Right lung (tissue), 2 donors: ENCODE measurements at regions not wholly inside any gene's neighbourhood (a gene's known extent, or its start where the extent isn't known, plus 50 kb on each side); places are given as distances from the start of the nearest gene placed in this dataset.
"Not testable (repeated sequence)": the region's sequence is repeated elsewhere in the genome, so short reads cannot be mapped to it uniquely, and the experiment has no call there.

Experiments used
- DNase-seq, 2 donors: peaks; one replicate each; pipeline ENCODE4 v3.0.0-alpha.2; 2013

- DNase-seq = no peak
Measured at GRCh38 chr9:87781331-87781730, 55.4 kb downstream of the CTSL start.

DNA sequence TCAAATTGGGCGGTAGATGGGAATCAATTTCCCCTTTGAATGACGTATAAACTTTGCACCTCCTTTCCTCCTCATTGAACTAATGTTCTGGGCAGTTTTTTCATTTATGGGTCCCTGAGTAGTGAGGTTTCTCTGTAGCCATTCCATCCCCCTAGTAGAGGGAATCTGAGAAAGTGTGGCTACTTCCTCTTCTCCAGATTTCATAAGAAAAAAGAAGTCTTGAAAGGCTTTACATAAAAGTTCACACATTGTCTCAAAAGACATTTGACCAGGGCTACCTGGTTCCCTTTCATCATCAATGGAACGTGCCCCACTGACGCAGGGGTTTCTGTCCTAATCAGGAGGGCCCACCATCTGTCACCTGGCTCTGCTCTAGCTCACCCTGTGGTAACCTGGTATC lies 57.3 kb downstream of the CTSL start:
- no peak for DNase-seq

DNA sequence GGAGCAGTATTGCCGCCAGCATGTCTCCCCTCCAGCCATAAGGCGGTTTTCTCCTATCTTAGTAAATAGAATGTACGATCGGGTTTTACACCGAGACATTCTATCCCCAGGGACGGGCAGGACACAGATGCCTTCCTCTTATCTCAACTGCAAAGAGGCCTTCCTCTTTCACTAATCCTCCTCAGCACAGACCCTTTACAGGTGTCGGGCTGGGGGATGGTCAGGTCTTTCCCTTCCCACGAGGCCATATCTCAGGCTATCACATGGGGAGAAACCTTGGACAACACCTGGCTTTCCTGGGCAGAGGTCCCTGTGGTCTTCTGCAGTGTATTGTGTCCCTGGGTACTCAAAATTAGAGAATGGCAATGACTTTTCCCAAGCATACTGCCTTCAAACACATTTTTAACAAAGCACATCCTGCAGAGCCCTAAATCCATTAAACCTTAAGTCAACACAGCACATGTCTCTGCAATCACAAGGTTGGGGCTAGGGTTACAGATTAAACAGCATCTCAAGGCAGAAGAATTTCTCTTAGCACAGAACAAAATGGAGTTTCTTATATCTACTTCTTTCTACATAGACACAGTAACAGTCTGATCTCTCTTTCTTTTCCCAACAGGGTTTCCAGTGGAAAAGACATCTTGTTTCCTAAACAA lies 59.5 kb downstream of the CTSL start:
- not testable (repeated sequence) for DNase-seq

DNA sequence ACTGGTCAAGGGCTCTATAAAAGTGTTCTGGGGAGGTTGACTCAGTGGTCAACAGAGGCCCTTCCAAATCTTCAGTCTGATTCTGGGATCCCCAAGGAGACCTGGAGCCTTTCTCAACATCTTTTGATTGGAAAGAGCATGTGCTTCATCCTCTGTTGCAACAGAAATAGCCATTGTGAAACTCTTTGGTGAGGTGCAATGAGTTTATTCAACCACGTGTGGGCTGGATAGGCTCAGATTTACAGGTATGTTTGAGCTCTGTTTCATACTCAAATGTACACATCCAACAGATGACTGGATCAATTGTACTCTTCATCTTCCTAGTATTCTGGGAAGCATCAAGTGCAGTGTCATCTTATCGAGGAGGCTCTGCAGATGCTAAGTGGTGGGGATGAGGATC lies 60.5 kb downstream of the CTSL start:
- DNase-seq = no peak

GRCh38 chr9:87786876-87787275 lies 61.0 kb downstream of the CTSL start:
- no peak for DNase-seq

GRCh38 chr9:87787735-87788134 lies 61.8 kb downstream of the CTSL start:
- no peak for DNase-seq

DNA sequence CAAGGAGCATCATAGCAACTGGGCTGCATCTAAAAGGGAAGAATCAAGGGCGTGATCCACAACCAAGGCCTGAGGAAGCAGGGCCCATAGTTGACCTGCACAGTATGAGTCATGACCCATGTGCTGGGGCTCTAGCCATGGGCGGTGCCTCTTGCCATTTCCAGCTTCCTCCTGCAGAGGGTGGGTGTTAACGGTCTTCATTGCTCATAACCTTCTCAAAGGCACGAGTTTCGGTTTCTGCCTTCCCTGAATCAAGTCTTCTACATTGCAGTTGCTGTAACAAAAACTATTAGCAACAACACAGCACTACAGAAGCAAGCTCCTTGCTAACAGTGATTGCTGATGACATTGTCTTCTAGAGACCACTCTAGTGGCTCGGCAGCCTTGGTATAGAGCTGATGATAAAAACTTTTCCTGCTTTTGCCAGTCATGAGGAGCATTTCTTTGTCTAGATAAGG lies 66.9 kb downstream of the CTSL start:
- no peak for DNase-seq

DNA sequence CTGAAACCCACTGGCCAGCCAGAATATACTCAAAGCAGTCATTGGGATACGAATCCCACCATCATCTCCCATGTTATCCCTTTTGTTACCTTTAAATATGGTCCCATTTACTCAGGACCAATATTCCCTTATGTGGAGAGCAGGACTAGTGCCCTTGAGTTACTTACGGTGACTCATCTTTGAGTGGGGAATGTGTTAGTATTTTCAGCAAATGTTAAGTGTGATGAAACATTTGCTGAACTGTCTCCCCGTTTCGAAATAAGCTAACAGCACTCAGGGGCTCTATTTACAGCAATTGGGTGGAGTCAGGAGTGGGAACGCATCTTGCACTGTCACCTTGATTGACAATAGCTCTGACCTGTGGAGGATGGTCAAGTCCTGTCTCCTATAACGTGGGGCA lies 67.4 kb downstream of the CTSL start:
- no peak for DNase-seq

- no peak for DNase-seq
Measured at GRCh38 chr9:87795178-87795577, 69.3 kb downstream of the CTSL start.

- DNase-seq = no peak
Measured at GRCh38 chr9:87796196-87796595, 70.3 kb downstream of the CTSL start.

GRCh38 chr9:87798261-87798833 lies 72.4 kb downstream of the CTSL start:
- DNase-seq = no peak

DNA sequence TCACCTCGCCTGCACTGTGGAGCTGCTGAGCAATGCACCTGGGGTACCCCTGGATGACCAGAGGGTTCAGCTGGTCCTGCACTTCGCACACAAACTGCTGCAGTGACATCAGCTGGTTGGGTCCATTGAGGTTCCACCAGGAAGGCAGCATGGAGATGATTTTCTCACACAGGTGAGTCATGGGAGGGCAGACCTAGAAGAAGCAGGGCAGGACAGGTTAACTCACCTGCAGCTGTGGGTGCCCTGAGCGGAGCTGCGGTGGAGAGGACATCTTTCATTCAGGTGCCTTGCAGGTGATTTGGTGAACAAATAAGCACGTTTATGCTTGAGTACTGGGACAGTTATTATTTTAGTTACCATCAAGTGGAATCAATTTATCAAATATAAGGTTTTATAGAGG lies 73.6 kb downstream of the CTSL start:
- DNase-seq = no peak

GRCh38 chr9:87800456-87800855 lies 74.5 kb downstream of the CTSL start:
- no peak for DNase-seq

GRCh38 chr9:87801013-87801412 lies 75.1 kb downstream of the CTSL start:
- no peak for DNase-seq

DNA sequence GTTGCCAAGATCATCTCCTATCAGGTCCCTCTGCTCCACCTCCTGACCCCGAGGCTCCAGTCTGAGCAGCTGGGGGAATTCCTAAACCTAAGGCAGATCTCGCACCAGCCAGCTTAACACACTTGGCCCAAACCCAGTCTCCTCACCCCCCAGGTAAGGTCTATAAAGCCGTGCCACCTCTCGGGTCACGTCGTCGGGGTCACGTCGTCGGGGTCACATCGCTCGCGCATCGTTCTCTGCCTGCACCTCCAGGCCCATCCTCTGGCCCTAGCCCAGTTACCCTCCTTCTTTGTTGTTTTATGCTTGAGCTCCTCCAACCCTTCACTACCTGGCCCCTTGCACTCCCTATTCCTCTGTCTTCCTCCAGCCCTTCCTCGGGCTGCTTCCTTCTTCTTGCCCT lies 77.2 kb downstream of the CTSL start:
- no peak for DNase-seq

GRCh38 chr9:87803623-87804345 lies 77.9 kb downstream of the CTSL start:
- no peak for DNase-seq

- DNase-seq = no peak
Measured at GRCh38 chr9:87805259-87805658, 77.4 kb upstream of the SPATA31E1 start.

- DNase-seq = no peak
Measured at GRCh38 chr9:87810008-87810407, 72.7 kb upstream of the SPATA31E1 start.

GRCh38 chr9:87810679-87811178 lies 71.9 kb upstream of the SPATA31E1 start:
- no peak for DNase-seq

DNA sequence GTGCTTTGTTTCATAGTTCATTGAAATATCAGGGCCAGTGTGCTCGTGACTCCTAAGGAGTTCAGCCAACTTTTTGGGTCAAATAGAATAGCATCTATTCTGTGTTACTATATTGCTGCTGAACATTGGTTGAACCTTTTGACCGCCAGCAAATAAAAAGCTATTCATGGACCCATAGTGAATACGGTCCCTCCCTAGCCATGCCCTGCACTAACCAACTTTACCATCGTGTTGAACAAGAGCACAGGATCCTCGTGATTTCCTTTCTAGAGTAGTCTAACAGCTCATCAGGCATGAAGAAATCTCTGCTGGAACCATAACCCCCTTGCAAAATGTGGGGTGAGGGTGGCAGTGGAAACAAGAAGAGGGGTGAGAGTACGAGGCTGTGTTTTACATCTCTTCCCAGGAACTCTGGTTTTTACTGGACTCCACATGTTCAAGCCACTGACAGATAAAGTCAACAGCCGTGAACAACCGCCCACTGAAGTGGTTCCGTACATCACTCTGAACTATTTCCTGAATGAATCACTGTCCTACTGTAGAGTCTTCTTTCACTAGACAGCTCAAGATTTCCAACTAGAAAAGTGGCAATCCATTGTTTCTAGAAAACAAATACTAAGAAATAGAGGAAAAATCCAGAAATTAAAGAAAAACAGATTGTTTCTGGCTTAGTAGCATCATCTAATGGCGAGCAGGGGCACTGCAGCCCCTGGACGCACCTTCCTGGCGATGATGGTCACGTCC lies 70.1 kb upstream of the SPATA31E1 start:
- DNase-seq = no peak

DNA sequence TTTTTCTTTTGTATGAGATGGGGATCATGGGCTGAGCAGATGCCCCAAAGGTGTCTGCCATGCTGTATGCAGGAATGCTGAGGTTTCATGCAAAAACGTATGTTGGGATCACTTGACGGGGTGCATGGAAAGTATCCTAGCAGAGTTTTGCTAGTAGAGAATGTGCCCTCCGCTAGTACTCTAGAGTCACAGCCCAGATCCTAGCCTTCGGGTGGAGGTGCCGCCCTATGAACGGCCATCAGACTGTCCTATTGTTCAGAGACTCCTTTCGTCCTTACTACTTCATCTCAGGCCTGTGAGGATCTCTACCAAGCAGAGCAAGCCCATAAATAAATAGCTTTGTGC lies 69.6 kb upstream of the SPATA31E1 start:
- no peak for DNase-seq

DNA sequence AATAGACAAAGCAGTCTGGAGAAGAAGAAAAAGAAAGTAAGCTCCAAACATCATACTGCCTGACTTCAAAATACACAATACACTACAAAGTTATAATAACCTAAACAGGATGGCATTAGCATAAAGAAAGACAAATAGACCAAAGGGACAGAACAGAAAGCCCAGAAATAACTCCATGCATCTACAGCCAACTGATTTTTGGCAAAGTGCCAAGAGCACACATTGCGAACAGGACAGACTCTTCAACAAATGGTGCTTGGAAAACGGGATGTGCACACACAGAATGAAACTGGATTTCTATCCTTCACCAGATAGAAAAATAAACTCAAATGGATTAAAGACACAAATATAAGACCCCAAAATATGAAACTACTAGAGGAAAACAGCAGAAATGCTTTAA lies 66.6 kb upstream of the SPATA31E1 start:
- DNase-seq = peak; percentile 38 to 40

GRCh38 chr9:87818308-87818707 lies 64.4 kb upstream of the SPATA31E1 start:
- no peak for DNase-seq
